WTC11 (cell line): ENCODE measurements at regions not wholly inside any gene's neighbourhood (a gene's known extent, or its start where the extent isn't known, plus 50 kb on each side); places are given as distances from the start of the nearest gene placed in this dataset.

Source experiments
- ATAC-seq: fragments of 200-7000 bp; cut with Tn5 transposase; 2 replicates; pipeline ENCODE4 v1.10.0; 2021; ENCODE audit warnings: mild to moderate bottlenecking, moderate library complexity
- CTCF ChIA-PET: fragments of 300-600 bp; sonication (Branson Sonifier 250); formaldehyde crosslinking; loops from one replicate; lab custom pipeline; 2021; ENCODE audit warnings: antibody characterized with exemption; lab: Charles Lee
- POLR2A ChIA-PET: fragments of 350-600 bp; sonication (Branson Sonifier 250); formaldehyde crosslinking; loops from one replicate; lab custom pipeline; 2021; ENCODE audit warnings: antibody characterized with exemption; lab: Charles Lee
- DNase-seq: peaks from one replicate; pipeline ENCODE4 v3.0.0; 2021; ENCODE audit warnings: low spot score
- H3K27ac Mint-ChIP-seq: 2 replicates; pipeline ENCODE4 v1.8.0; 2021; ENCODE audit warnings: mixed read lengths
- H3K27me3 Mint-ChIP-seq: 2 replicates; pipeline ENCODE4 v1.8.0; 2021; ENCODE audit warnings: low read depth, mild to moderate bottlenecking, moderate library complexity, mixed read lengths
- H3K36me3 Mint-ChIP-seq: 2 replicates; pipeline ENCODE4 v1.8.0; 2021; ENCODE audit warnings: mixed read lengths
- H3K4me1 Mint-ChIP-seq: 2 replicates; pipeline ENCODE4 v1.8.0; 2022; ENCODE audit warnings: mixed read lengths
- H3K4me3 Mint-ChIP-seq: 2 replicates; pipeline ENCODE4 v1.8.0; 2021; ENCODE audit warnings: mild to moderate bottlenecking, moderate library complexity, mixed read lengths
- H3K9me3 Mint-ChIP-seq: 2 replicates; pipeline ENCODE4 v1.8.0; 2021; ENCODE audit warnings: mixed read lengths
- CREB1 ChIP-seq: sonication (generic); formaldehyde crosslinking; IDR thresholded peaks from 2 replicates; pipeline ENCODE4 v1.8.0; 2023; ENCODE audit warnings: mild to moderate bottlenecking, missing genetic modification reagents
- CTCF ChIP-seq: fragments of 200-600 bp; IDR thresholded peaks from 2 replicates; pipeline ENCODE4 v1.8.0; 2022; ENCODE audit warnings: antibody characterized with exemption
- ELF4 ChIP-seq: sonication (generic); formaldehyde crosslinking; IDR thresholded peaks from 2 replicates; pipeline ENCODE4 v1.8.1; 2022; ENCODE audit warnings: low read depth, mild to moderate bottlenecking, moderate library complexity, missing genetic modification reagents
- ESRRA ChIP-seq: sonication (generic); formaldehyde crosslinking; IDR thresholded peaks from 2 replicates; pipeline ENCODE4 v1.8.1; 2022; ENCODE audit warnings: mild to moderate bottlenecking, missing genetic modification reagents, borderline replicate concordance
- FOXJ3 ChIP-seq: sonication (generic); formaldehyde crosslinking; IDR thresholded peaks from 2 replicates; pipeline ENCODE4 v1.9.0; 2021; ENCODE audit warnings: missing genetic modification reagents, mild to moderate bottlenecking, borderline replicate concordance
- FOXK1 ChIP-seq: sonication (generic); formaldehyde crosslinking; IDR thresholded peaks from 2 replicates; pipeline ENCODE4 v1.8.0; 2022; ENCODE audit warnings: mild to moderate bottlenecking, moderate library complexity, missing genetic modification reagents
- GRHL2 ChIP-seq: fragments of 250-450 bp; sonication (Bioruptor Pico); IDR thresholded peaks from 2 replicates; pipeline ENCODE4 v1.8.0; 2022; ENCODE audit warnings: mild to moderate bottlenecking, moderate library complexity; ENCODE audit not compliant: insufficient replicate concordance, severe bottlenecking
- HMGA2 ChIP-seq: fragments of 250-450 bp; sonication (Bioruptor Pico); IDR thresholded peaks from 2 replicates; pipeline ENCODE4 v1.4.0; 2021; ENCODE audit warnings: mild to moderate bottlenecking, moderate library complexity
- IRF2 ChIP-seq: sonication (generic); formaldehyde crosslinking; IDR thresholded peaks from 2 replicates; pipeline ENCODE4 v1.8.0; 2022; ENCODE audit warnings: low read depth, missing genetic modification reagents, borderline replicate concordance
- MXD4 ChIP-seq: fragments of 250-450 bp; sonication (Bioruptor Pico); IDR thresholded peaks from 2 replicates; pipeline ENCODE4 v1.8.0; 2021; ENCODE audit warnings: mild to moderate bottlenecking, moderate library complexity, borderline replicate concordance
- NFYB ChIP-seq: sonication (generic); formaldehyde crosslinking; conservative IDR thresholded peaks from 2 replicates; pipeline ENCODE4 v1.8.0; 2022; ENCODE audit warnings: low read depth, missing genetic modification reagents
- PREB ChIP-seq: sonication (generic); formaldehyde crosslinking; IDR thresholded peaks from 2 replicates; pipeline ENCODE4 v1.8.1; 2022; ENCODE audit warnings: mild to moderate bottlenecking, missing genetic modification reagents, moderate library complexity, borderline replicate concordance
- SMAD3 ChIP-seq: sonication (generic); formaldehyde crosslinking; IDR thresholded peaks from 2 replicates; pipeline ENCODE4 v1.8.0; 2022; ENCODE audit warnings: missing genetic modification reagents, mild to moderate bottlenecking, borderline replicate concordance
- SP1 ChIP-seq: sonication (generic); formaldehyde crosslinking; conservative IDR thresholded peaks from 2 replicates; pipeline ENCODE4 v1.8.1; 2022; ENCODE audit warnings: missing genetic modification reagents
- TCF7 ChIP-seq: sonication (generic); formaldehyde crosslinking; IDR thresholded peaks from 2 replicates; pipeline ENCODE4 v1.8.0; 2022; ENCODE audit warnings: mild to moderate bottlenecking, low read depth, missing genetic modification reagents, moderate library complexity
- TEAD4 ChIP-seq: sonication (generic); formaldehyde crosslinking; IDR thresholded peaks from 2 replicates; pipeline ENCODE4 v1.8.0; 2022; ENCODE audit warnings: mild to moderate bottlenecking, missing genetic modification reagents
- USF2 ChIP-seq: sonication (generic); formaldehyde crosslinking; IDR thresholded peaks from 2 replicates; pipeline ENCODE4 v1.8.1; 2023; ENCODE audit warnings: mild to moderate bottlenecking, missing genetic modification reagents, moderate library complexity
- ZMAT4 ChIP-seq: fragments of 250-450 bp; sonication (Bioruptor Pico); IDR thresholded peaks from 2 replicates; pipeline ENCODE4 v1.9.0; 2021; ENCODE audit warnings: mild to moderate bottlenecking
- ZNF138 ChIP-seq: sonication (generic); formaldehyde crosslinking; conservative IDR thresholded peaks from 2 replicates; pipeline ENCODE4 v1.8.1; 2022; ENCODE audit warnings: mild to moderate bottlenecking, moderate library complexity, missing genetic modification reagents
- ZNF232 ChIP-seq: sonication (generic); formaldehyde crosslinking; IDR thresholded peaks from 2 replicates; pipeline ENCODE4 v1.8.0; 2022; ENCODE audit warnings: mild to moderate bottlenecking, missing genetic modification reagents
- ZNF423 ChIP-seq: fragments of 250-450 bp; sonication (Bioruptor Pico); IDR thresholded peaks from 2 replicates; pipeline ENCODE4 v2.1.2; 2022; ENCODE audit warnings: mild to moderate bottlenecking, moderate library complexity

- ChIA-PET CTCF (no interaction called here), POLR2A (interaction anchor here (0.6 kb wide), 1 partner anchor 8 kb away, joined by 7 read pairs; no protein-coding TSS in a partner anchor)
- no peaks in the 10 kb centered on the region for H3K36me3 Mint-ChIP-seq
- peaks cover 28% of the 10 kb centered on the region for H3K4me1 Mint-ChIP-seq
- H3K4me3 Mint-ChIP-seq, result no peak overlapping the region
- ATAC-seq, result no peak
- H3K9me3 Mint-ChIP-seq, result no peaks in the 10 kb centered on the region
- TF ChIP-seq SMAD3 (CRISPR knock-in tag) (no peak), ZNF232 (CRISPR knock-in tag) (no peak), TCF7 (CRISPR knock-in tag) (no peak), HMGA2 (no peak), MXD4 (no peak), ZNF138 (CRISPR knock-in tag) (no peak)
- H3K27ac Mint-ChIP-seq, result no peak overlapping the region
- H3K27me3 Mint-ChIP-seq, result no peaks in the 10 kb centered on the region
- DNase-seq, result no peak
These were observed 2258.6 kb upstream of the ACO1 start for GRCh38 chr9:30125881-30126280.

GRCh38 chr9:30127371-30127770, 2257.1 kb upstream of the ACO1 start:
- ATAC-seq (no peak), DNase-seq (no peak)
- Mint-ChIP-seq H3K36me3 (no peaks in the 10 kb centered on the region), H3K9me3 (no peaks in the 10 kb centered on the region), H3K4me1 (peaks cover 16% of the 10 kb centered on the region), H3K27me3 (no peaks in the 10 kb centered on the region), H3K27ac (no peak overlapping the region), H3K4me3 (no peak overlapping the region)
- TF ChIP-seq IRF2 (CRISPR knock-in tag) (no peak), GRHL2 (CRISPR knock-in tag) (no peak), ZMAT4 (CRISPR knock-in tag) (no peak), FOXJ3 (CRISPR knock-in tag) (no peak), USF2 (no peak), FOXK1 (no peak), ESRRA (CRISPR knock-in tag) (no peak), CTCF (no peak), PREB (CRISPR knock-in tag) (no peak)
- CTCF ChIA-PET, result no interaction called here
- POLR2A ChIA-PET, result no interaction called here

- DNase-seq (no peak), ATAC-seq (no peak; the same call in 1 of the 2 replicates)
- ChIA-PET CTCF (no interaction called here), POLR2A (no interaction called here)
- no peaks in the 10 kb centered on the region for H3K27me3 Mint-ChIP-seq
- peaks cover 29% of the 10 kb centered on the region for H3K4me1 Mint-ChIP-seq
- peaks cover 12% of the 10 kb centered on the region; the same call in 1 of the 2 replicates for H3K36me3 Mint-ChIP-seq
- no peak overlapping the region for H3K4me3 Mint-ChIP-seq
- no peak overlapping the region for H3K27ac Mint-ChIP-seq
- H3K9me3 Mint-ChIP-seq, result peaks cover 22% of the 10 kb centered on the region
- TF ChIP-seq NFYB (CRISPR knock-in tag) (no peak), CREB1 (CRISPR knock-in tag) (no peak), ELF4 (CRISPR knock-in tag) (no peak), SP1 (CRISPR knock-in tag) (no peak), TEAD4 (CRISPR knock-in tag) (no peak), ZNF423 (CRISPR knock-in tag) (no peak)
These were observed 2244.0 kb upstream of the ACO1 start for GRCh38 chr9:30140407-30140806.
